ENCODE measurements at regions not wholly inside any gene's neighbourhood (a gene's known extent, or its start where the extent isn't known, plus 50 kb on each side); places are given as distances from the start of the nearest gene placed in this dataset.

DNA sequence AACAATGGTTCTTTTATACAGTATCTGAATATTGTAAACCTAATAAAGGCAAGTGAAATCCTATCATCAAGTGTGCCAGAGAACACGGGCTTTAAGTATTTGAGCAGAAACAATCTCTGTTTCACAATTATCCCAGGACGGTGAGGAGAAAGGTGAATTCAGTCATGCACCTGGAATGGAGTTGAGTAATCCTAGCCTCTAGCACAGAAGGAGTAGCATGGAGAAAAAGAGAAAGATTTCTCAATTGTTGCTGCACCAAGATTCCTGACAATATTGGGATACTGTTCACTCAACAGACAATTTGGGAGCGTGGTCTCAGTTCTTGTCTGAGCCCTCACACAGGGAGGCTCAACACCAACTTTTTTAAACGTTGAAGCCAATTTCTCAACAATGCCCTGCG lies 510.6 kb downstream of the SOX11 start:
- intact Hi-C loops (cut with DNase I), result no loop called here
- Histone ChIP-seq H3K27ac (replicated peaks in 1 of 4) (no peak overlapping the region), H3K27me3 (no peaks in the 10 kb centered on the region), H3K36me3 (no peaks in the 10 kb centered on the region), H3K9me3 (peaks cover 0 to 11% (median 0%) of the 10 kb centered on the region in 4 donors), H3K4me3 (no peak overlapping the region), H3K4me1 (no peaks in the 10 kb centered on the region)
- TF ChIP-seq, protein P1, sequence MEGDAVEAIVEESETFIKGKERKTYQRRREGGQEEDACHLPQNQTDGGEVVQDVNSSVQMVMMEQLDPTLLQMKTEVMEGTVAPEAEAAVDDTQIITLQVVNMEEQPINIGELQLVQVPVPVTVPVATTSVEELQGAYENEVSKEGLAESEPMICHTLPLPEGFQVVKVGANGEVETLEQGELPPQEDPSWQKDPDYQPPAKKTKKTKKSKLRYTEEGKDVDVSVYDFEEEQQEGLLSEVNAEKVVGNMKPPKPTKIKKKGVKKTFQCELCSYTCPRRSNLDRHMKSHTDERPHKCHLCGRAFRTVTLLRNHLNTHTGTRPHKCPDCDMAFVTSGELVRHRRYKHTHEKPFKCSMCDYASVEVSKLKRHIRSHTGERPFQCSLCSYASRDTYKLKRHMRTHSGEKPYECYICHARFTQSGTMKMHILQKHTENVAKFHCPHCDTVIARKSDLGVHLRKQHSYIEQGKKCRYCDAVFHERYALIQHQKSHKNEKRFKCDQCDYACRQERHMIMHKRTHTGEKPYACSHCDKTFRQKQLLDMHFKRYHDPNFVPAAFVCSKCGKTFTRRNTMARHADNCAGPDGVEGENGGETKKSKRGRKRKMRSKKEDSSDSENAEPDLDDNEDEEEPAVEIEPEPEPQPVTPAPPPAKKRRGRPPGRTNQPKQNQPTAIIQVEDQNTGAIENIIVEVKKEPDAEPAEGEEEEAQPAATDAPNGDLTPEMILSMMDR (IDR thresholded peaks at IDR 0.05), result no peak
- no peak for TF ChIP-seq EP300 (IDR thresholded peaks at IDR 0.05)
- TF ChIP-seq POLR2A (IDR thresholded peaks at IDR 0.05; ENCODE audit: low read depth), result no peak
- no peak for TF ChIP-seq POLR2AphosphoS5 (IDR thresholded peaks at IDR 0.05)
- 75% methylated on average over 5 of the region's 5 CpGs for WGBS
- DNase-seq (ENCODE audit: extremely low spot score), result no peak

DNA sequence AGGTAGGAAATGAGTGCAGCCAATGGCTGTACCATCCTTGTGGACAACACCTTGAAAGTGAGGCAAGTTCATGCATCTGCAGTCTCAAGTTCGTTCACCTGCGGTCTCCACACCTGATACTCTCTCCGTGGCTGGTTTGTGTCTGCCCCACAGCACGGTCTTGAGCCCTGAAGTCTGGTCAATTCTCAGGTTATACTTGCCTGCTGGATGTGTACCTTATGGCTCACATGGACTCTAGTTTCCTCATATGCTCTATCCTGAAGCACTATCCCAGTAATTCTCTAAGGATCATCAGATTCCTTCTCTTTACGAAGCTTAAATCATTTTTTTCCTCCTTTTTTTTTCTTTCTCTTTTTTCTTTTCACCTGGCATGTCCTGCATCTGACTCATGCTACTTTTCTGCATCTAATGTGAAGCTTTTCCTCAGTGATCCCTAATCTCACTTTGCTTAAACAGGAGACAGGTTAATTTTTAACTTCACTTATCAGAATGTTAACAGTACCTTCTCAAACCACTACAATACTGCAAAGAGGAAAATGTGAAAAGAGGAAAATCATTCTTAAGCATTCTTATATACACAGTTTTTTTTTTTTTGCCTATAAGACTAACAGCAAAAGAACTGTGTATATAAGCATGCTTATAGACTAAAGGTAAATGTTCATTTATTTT lies 511.2 kb downstream of the SOX11 start:
- Histone ChIP-seq H3K4me1 (no peaks in the 10 kb centered on the region), H3K27ac (replicated peaks in 1 of 4) (no peak overlapping the region), H3K27me3 (no peaks in the 10 kb centered on the region), H3K36me3 (no peaks in the 10 kb centered on the region), H3K4me3 (no peak overlapping the region), H3K9me3 (peaks cover 0 to 11% (median 0%) of the 10 kb centered on the region in 4 donors)
- WGBS, result 79% methylated on average over 5 of the region's 5 CpGs
- TF ChIP-seq, protein P1 (IDR thresholded peaks at IDR 0.05), result no peak
- TF ChIP-seq EP300 (IDR thresholded peaks at IDR 0.05) (no peak), POLR2A (IDR thresholded peaks at IDR 0.05; ENCODE audit: low read depth) (no peak), POLR2AphosphoS5 (IDR thresholded peaks at IDR 0.05) (no peak)
- intact Hi-C loops (cut with DNase I), result no loop called here
- no peak for DNase-seq (ENCODE audit: extremely low spot score)

DNA sequence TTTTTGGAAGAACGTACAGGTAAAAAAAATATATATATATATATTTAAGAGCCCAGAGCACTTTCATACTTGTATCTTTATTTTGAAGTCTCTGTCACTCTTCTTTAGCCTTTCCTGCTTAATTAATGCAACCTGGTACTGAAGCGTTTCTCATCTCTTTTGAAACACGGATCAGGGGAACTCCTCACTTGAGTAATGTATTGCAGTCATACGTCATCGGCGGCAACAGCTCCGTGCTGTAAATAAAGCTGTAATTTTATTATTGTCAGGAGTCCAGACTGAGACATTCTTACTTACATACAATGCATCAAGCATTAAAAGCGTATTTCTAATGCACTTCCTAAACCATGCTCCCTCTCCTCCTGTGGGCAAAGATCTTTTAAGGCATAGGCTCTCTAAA lies 514.7 kb downstream of the SOX11 start:
- Histone ChIP-seq H3K9me3 (no peaks in the 10 kb centered on the region), H3K4me1 (no peaks in the 10 kb centered on the region), H3K4me3 (no peak overlapping the region), H3K36me3 (no peaks in the 10 kb centered on the region), H3K27me3 (no peaks in the 10 kb centered on the region), H3K27ac (replicated peaks in 1 of 4) (no peak overlapping the region)
- DNase-seq (ENCODE audit: extremely low spot score), result no peak
- WGBS, result 79% methylated on average over 8 of the region's 8 CpGs
- intact Hi-C loops (cut with DNase I), result no loop called here
- TF ChIP-seq, protein P1 (IDR thresholded peaks at IDR 0.05), result no peak
- TF ChIP-seq POLR2A (IDR thresholded peaks at IDR 0.05; ENCODE audit: low read depth) (no peak), EP300 (IDR thresholded peaks at IDR 0.05) (no peak), POLR2AphosphoS5 (IDR thresholded peaks at IDR 0.05) (no peak)

DNA sequence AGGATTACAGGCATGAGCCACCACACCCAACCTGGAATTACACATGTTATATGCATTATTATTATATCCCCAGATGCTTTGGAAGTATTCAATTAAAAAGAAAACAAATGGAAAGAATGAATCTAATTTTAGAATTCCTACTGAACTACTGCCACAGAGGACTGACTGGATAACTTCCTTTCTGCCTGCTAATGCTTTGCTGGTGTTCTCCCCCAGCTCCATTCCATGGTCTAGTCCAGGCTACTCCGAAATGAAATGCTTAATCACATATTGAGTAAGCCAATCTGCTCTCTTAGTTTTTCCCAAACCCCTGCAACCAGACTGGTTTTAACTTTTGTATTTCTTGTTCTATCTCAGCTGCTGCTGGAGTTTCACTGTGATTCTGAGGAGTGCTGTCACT lies 519.1 kb downstream of the SOX11 start:
- no peak for TF ChIP-seq EP300 (IDR thresholded peaks at IDR 0.05)
- no peak for TF ChIP-seq POLR2A (IDR thresholded peaks at IDR 0.05; ENCODE audit: low read depth)
- TF ChIP-seq, protein P1 (IDR thresholded peaks at IDR 0.05), result no peak
- TF ChIP-seq POLR2AphosphoS5 (IDR thresholded peaks at IDR 0.05), result no peak
- DNase-seq (ENCODE audit: extremely low spot score), result no peak
- 57% methylated on average over 1 of the region's 1 CpG for WGBS

DNA sequence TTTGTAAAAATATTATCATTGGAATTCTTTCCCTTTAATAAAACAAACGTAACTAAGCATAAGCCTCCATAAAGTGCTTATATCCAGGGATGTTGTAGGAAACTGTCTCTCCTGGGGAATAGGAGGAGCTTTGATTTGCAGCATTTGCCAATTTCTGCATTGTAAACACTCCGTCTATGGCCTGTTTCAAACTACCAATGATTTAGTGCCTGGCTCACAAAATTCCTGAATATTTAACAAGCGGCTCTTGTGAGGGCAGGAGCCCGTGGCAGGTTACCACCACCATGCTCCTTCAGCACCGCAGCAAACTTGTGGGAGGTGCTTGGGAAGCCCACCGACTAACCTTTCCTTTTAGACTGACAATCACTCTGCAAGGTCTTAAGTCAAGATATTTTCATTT lies 520.3 kb downstream of the SOX11 start:
- DNase-seq (ENCODE audit: extremely low spot score), result no peak
- WGBS, result 53% methylated on average over 6 of the region's 6 CpGs
- Histone ChIP-seq H3K27me3 (no peaks in the 10 kb centered on the region), H3K9me3 (no peaks in the 10 kb centered on the region), H3K27ac (replicated peaks in 1 of 4) (no peak overlapping the region), H3K4me3 (no peak overlapping the region), H3K4me1 (no peaks in the 10 kb centered on the region), H3K36me3 (no peaks in the 10 kb centered on the region)
- intact Hi-C loops (cut with DNase I), result no loop called here
- TF ChIP-seq POLR2AphosphoS5 (IDR thresholded peaks at IDR 0.05) (no peak), EP300 (IDR thresholded peaks at IDR 0.05) (no peak), POLR2A (IDR thresholded peaks at IDR 0.05; ENCODE audit: low read depth) (no peak)
- TF ChIP-seq, protein P1 (IDR thresholded peaks at IDR 0.05), result no peak

More for the DNA sequence above, 519.1 kb downstream of the SOX11 start:
- H3K27ac ChIP-seq (replicated peaks in 1 of 4), result no peak overlapping the region
- H3K4me3 ChIP-seq, result no peak overlapping the region
- no peaks in the 10 kb centered on the region for H3K36me3 ChIP-seq
- no peaks in the 10 kb centered on the region for H3K9me3 ChIP-seq
- H3K27me3 ChIP-seq, result no peaks in the 10 kb centered on the region
- no peaks in the 10 kb centered on the region for H3K4me1 ChIP-seq
- intact Hi-C loops (cut with DNase I), result no loop called here
